ENCODE measurements at regions not wholly inside any gene's neighbourhood (a gene's known extent, or its start where the extent isn't known, plus 50 kb on each side); places are given as distances from the start of the nearest gene placed in this dataset.

GRCh38 chr1:115465802-115466363 lies 127.8 kb upstream of the NGF start:
- TF ChIP-seq REST (IDR thresholded peaks at IDR 0.05), result no peak
- no peak for TF ChIP-seq CTCF (IDR thresholded peaks at IDR 0.05; ENCODE audit: low read depth, low read length, missing input control)
- TF ChIP-seq EGR1 (IDR thresholded peaks at IDR 0.05; ENCODE audit: low read depth in 2 of 2), result no peak
- no peak for TF ChIP-seq TAF1 (conservative IDR thresholded peaks at IDR 0.05)
- TF ChIP-seq HNF4A (conservative IDR thresholded peaks at IDR 0.05), result no peak
- no peak for TF ChIP-seq RAD21 (IDR thresholded peaks at IDR 0.05)
- no peak for TF ChIP-seq SP1 (IDR thresholded peaks at IDR 0.05)
- TF ChIP-seq, protein P1, sequence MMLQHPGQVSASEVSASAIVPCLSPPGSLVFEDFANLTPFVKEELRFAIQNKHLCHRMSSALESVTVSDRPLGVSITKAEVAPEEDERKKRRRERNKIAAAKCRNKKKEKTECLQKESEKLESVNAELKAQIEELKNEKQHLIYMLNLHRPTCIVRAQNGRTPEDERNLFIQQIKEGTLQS (IDR thresholded peaks at IDR 0.05), result no peak
- TF ChIP-seq GABPA (IDR thresholded peaks at IDR 0.05 in 1 of 2, conservative IDR thresholded peaks at IDR 0.05 in 1 of 2), result no peak
- TF ChIP-seq YY1 (IDR thresholded peaks at IDR 0.05), result no peak

Measured in liver (tissue), 3 donors.